GM12864 (cell line): ENCODE measurements at regions not wholly inside any gene's neighbourhood (a gene's known extent, or its start where the extent isn't known, plus 50 kb on each side); places are given as distances from the start of the nearest gene placed in this dataset.

Experiments used
- DNase-seq: peaks from one replicate; pipeline ENCODE4 v3.0.0-alpha.2; 2011; ENCODE audit warnings: low read depth
- H3K4me3 ChIP-seq: 2 replicates; pipeline ENCODE4 v1.5.1; 2011; ENCODE audit warnings: mild to moderate bottlenecking, low read depth, low read length, control low read depth
- TF ChIP-seq, protein P1 (sequence below): IDR thresholded peaks from 2 replicates; pipeline ENCODE4 v1.5.1; 2011; ENCODE audit warnings: low read depth, mild to moderate bottlenecking, moderate library complexity, low read length, control low read depth, inconsistent platforms; ENCODE audit errors: missing control alignments

DNA sequence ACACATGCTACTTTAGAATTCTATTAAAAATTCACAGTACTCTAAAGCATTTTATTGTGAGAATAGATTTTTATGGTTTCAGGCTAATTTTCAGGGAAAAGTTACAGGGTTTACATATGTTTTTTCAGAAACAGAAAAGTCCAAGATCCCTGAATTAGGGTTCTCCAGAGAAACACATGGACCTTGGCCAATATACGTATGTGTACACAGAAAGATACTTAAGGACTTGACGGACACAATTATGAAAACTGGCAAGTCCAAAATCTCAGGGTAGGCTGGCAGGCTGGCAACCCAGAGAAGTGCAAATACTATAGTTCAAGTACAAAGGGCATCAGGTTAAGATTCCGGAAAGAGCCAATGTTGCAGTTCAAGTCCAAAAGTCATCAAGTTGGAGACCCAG is 1897.8 kb upstream of the PCDH10 start:
- no peak for DNase-seq
- TF ChIP-seq, protein P1, sequence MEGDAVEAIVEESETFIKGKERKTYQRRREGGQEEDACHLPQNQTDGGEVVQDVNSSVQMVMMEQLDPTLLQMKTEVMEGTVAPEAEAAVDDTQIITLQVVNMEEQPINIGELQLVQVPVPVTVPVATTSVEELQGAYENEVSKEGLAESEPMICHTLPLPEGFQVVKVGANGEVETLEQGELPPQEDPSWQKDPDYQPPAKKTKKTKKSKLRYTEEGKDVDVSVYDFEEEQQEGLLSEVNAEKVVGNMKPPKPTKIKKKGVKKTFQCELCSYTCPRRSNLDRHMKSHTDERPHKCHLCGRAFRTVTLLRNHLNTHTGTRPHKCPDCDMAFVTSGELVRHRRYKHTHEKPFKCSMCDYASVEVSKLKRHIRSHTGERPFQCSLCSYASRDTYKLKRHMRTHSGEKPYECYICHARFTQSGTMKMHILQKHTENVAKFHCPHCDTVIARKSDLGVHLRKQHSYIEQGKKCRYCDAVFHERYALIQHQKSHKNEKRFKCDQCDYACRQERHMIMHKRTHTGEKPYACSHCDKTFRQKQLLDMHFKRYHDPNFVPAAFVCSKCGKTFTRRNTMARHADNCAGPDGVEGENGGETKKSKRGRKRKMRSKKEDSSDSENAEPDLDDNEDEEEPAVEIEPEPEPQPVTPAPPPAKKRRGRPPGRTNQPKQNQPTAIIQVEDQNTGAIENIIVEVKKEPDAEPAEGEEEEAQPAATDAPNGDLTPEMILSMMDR: no peak
- no peak overlapping the region for H3K4me3 ChIP-seq

DNA sequence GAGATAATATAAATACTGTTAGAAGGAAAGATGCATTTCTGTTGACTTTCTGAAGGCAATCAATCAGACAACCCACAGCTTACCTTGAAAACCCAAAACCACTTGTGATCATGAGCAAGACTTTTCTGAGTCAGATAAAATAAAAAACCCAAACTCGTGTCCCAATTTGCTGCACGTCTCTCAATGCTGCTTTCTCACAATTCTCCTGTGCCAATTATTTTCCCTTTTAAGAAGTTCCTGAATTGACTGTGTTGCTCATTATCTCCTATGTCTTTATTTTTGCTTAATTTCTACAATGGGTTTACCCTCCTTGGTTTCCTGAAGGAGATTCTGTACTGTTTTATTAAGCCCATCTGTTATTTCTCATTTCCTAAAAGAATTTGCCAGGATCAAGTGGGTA is 1891.9 kb upstream of the PCDH10 start:
- DNase-seq: no peak
- no peak overlapping the region for H3K4me3 ChIP-seq
- TF ChIP-seq, protein P1: no peak

DNA sequence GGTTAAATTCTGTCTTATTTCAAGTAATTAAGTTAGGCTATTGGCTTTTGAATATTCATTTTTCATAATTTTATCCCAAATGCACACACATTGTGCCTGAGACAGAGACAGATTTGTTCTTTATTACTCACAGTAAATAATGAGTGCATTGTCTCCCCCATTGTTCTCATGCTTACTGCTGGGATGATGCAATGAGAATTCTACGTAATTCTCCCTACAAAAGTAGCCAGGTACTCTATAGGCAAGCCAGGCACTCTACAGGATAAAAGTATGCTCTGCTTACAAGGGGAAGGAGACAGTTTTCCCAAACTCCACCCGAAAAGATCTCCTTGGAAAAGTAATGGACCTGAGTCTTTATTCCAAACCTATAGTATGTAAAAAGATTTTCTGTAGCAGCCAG is 1890.7 kb upstream of the PCDH10 start:
- TF ChIP-seq, protein P1: no peak
- no peak for DNase-seq
- no peak overlapping the region for H3K4me3 ChIP-seq

DNA sequence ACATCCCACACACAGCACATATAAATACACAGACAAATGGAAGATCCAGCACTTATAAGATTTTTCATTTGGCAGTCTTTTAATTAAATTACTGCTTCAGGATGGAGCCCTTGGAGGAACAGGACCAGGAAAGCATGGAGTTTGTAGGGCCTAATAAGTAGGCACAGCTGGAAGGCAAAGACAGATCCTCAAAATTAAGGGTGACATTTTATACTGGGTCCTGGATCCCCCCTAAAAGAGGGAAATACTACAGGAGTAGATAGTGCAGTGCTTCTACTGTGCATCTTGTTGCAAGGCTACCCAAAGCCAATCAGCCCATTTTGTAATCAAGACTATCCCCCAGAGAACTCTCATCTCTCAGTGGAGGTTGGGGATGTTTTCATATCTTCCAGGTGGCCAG is 1860.7 kb upstream of the PCDH10 start:
- no peak overlapping the region for H3K4me3 ChIP-seq
- TF ChIP-seq, protein P1: no peak
- no peak for DNase-seq

DNA sequence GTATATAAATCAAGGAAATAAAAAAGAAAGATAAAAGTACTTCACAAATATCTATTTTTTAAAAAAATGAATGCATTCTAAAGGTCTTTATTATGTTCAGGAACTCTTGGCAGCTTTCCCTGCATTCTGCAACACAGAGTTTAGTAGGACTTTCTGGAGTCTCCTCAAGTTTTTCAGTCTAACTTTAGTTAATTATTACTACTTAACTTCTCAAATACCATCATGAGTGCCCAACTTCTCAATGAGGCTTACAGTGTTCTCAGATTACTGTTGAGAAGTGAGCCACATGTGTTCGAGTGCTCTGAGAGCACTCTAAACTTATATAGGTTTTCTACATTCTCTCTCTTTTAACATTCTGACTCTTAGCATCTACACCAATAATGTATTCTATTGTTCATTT is 1852.9 kb upstream of the PCDH10 start:
- DNase-seq: no peak
- no peak overlapping the region for H3K4me3 ChIP-seq
- TF ChIP-seq, protein P1: no peak

DNA sequence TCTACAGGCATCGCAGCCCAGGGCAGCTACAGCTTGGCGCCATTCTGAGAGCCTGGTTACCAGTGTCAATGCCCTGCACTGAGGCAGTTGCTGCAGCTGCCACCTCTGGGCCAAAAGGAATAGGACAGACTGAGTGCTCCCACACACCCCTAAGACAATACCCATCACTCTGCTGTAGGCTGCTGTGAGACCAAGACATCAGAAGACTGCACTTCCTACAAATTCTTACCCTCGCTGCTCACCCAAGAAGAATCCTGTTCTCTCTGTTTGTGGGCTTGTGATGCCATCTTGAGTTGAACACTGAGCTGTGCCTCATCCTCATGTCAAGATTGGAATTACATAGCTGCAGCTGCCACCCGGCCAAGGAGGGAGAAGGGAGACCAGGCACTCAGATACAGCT is 1847.0 kb upstream of the PCDH10 start:
- TF ChIP-seq, protein P1: no peak
- H3K4me3 ChIP-seq: no peak overlapping the region
- no peak for DNase-seq

DNA sequence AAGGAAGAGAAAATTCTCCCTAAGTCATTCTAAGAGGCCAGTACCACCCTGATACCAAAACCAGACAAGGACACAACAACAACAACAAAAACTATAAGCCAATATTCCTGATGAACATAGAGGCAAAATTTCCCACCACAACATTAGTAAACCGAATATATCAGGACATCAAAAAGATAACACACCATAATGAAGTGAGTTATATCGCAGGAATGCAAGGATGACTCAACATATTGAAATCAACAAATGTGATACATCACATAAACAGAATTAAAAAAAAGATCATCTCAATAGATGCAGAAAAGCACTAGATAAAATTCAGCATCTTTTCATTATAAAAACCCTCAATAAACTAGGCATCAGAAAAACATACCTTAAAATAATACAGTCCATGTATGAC is 1844.4 kb upstream of the PCDH10 start:
- TF ChIP-seq, protein P1: no peak
- no peak overlapping the region for H3K4me3 ChIP-seq
- DNase-seq: no peak
